BE2C (cell line): ENCODE measurements at regions not wholly inside any gene's neighbourhood (a gene's known extent, or its start where the extent isn't known, plus 50 kb on each side); places are given as distances from the start of the nearest gene placed in this dataset.
"Not testable (repeated sequence)": the region's sequence is repeated elsewhere in the genome, so short reads cannot be mapped to it uniquely, and the experiment has no call there.

ENCODE experiments used
- DNase-seq: peaks from one replicate; pipeline ENCODE4 v3.0.0-alpha.2; 2020
- H3K27me3 ChIP-seq: fragments of 250-450 bp; sonication (Bioruptor Pico); 2 replicates; pipeline ENCODE4 v1.5.1; 2020; ENCODE audit warnings: mild to moderate bottlenecking
- H3K36me3 ChIP-seq: fragments of 250-450 bp; sonication (Bioruptor Pico); 2 replicates; pipeline ENCODE4 v1.5.1; 2020; ENCODE audit warnings: mild to moderate bottlenecking
- H3K4me1 ChIP-seq: fragments of 250-450 bp; sonication (Bioruptor Pico); 2 replicates; pipeline ENCODE4 v1.5.1; 2020
- H3K4me3 ChIP-seq: 2 replicates; pipeline ENCODE4 v1.5.1; 2011; ENCODE audit warnings: low read depth, low read length
- H3K9me3 ChIP-seq: fragments of 250-450 bp; sonication (Bioruptor Pico); 2 replicates; pipeline ENCODE4 v1.5.1; 2020

GRCh38 chr16:16448423-16448822, 69.5 kb downstream of the NPIPA7 start:
- not testable (repeated sequence) for H3K9me3 ChIP-seq, H3K36me3 ChIP-seq, H3K4me3 ChIP-seq, H3K4me1 ChIP-seq, DNase-seq, H3K27me3 ChIP-seq

GRCh38 chr16:16449712-16450237, 70.8 kb downstream of the NPIPA7 start:
- H3K4me1 ChIP-seq, DNase-seq, H3K9me3 ChIP-seq, H3K4me3 ChIP-seq, H3K36me3 ChIP-seq, H3K27me3 ChIP-seq: not testable (repeated sequence)

GRCh38 chr16:16451721-16452410, 72.9 kb downstream of the NPIPA7 start:
- not testable (repeated sequence) for H3K27me3 ChIP-seq, H3K4me3 ChIP-seq, H3K36me3 ChIP-seq, DNase-seq, H3K9me3 ChIP-seq, H3K4me1 ChIP-seq

GRCh38 chr16:16458579-16458978, 79.6 kb downstream of the NPIPA7 start:
- H3K27me3 ChIP-seq, DNase-seq, H3K9me3 ChIP-seq, H3K4me3 ChIP-seq, H3K4me1 ChIP-seq, H3K36me3 ChIP-seq: not testable (repeated sequence)

- H3K36me3 ChIP-seq, DNase-seq, H3K4me1 ChIP-seq, H3K4me3 ChIP-seq, H3K9me3 ChIP-seq, H3K27me3 ChIP-seq: not testable (repeated sequence)
Measured at GRCh38 chr16:16463792-16464191, 84.9 kb downstream of the NPIPA7 start.

- H3K27me3 ChIP-seq, DNase-seq, H3K36me3 ChIP-seq, H3K9me3 ChIP-seq, H3K4me3 ChIP-seq, H3K4me1 ChIP-seq: not testable (repeated sequence)
Measured at GRCh38 chr16:16488919-16489318, 110.0 kb downstream of the NPIPA7 start.

- not testable (repeated sequence) for H3K4me1 ChIP-seq, DNase-seq, H3K4me3 ChIP-seq, H3K9me3 ChIP-seq, H3K36me3 ChIP-seq, H3K27me3 ChIP-seq
Measured at GRCh38 chr16:16489466-16489865, 110.5 kb downstream of the NPIPA7 start.

- not testable (repeated sequence) for DNase-seq, H3K4me3 ChIP-seq, H3K9me3 ChIP-seq, H3K36me3 ChIP-seq, H3K27me3 ChIP-seq, H3K4me1 ChIP-seq
Measured at GRCh38 chr16:16494114-16494513, 115.2 kb downstream of the NPIPA7 start.

- not testable (repeated sequence) for H3K4me1 ChIP-seq, H3K9me3 ChIP-seq, H3K36me3 ChIP-seq, H3K27me3 ChIP-seq, DNase-seq, H3K4me3 ChIP-seq
Measured at GRCh38 chr16:16494998-16495397, 116.1 kb downstream of the NPIPA7 start.

- not testable (repeated sequence) for H3K27me3 ChIP-seq, DNase-seq, H3K9me3 ChIP-seq
Measured at GRCh38 chr16:16499875-16500274, 120.9 kb downstream of the NPIPA7 start.

GRCh38 chr16:16507041-16507440, 128.1 kb downstream of the NPIPA7 start:
- not testable (repeated sequence) for H3K9me3 ChIP-seq, H3K36me3 ChIP-seq, DNase-seq

More at GRCh38 chr16:16499875-16500274, 120.9 kb downstream of the NPIPA7 start:
- H3K4me1 ChIP-seq, H3K36me3 ChIP-seq, H3K4me3 ChIP-seq: not testable (repeated sequence)

GRCh38 chr16:16508344-16508743, 129.4 kb downstream of the NPIPA7 start:
- not testable (repeated sequence) for H3K4me3 ChIP-seq, H3K36me3 ChIP-seq, H3K9me3 ChIP-seq, DNase-seq, H3K27me3 ChIP-seq, H3K4me1 ChIP-seq

More at GRCh38 chr16:16507041-16507440, 128.1 kb downstream of the NPIPA7 start:
- H3K4me3 ChIP-seq, H3K4me1 ChIP-seq, H3K27me3 ChIP-seq: not testable (repeated sequence)

GRCh38 chr16:16519395-16519794, 140.5 kb downstream of the NPIPA7 start:
- not testable (repeated sequence) for H3K4me3 ChIP-seq, H3K4me1 ChIP-seq, DNase-seq, H3K27me3 ChIP-seq, H3K36me3 ChIP-seq, H3K9me3 ChIP-seq

- H3K36me3 ChIP-seq, H3K27me3 ChIP-seq, H3K4me1 ChIP-seq, DNase-seq, H3K4me3 ChIP-seq, H3K9me3 ChIP-seq: not testable (repeated sequence)
Measured at GRCh38 chr16:16521239-16522002, 142.5 kb downstream of the NPIPA7 start.

- DNase-seq, H3K27me3 ChIP-seq, H3K4me3 ChIP-seq, H3K4me1 ChIP-seq, H3K36me3 ChIP-seq, H3K9me3 ChIP-seq: not testable (repeated sequence)
Measured at GRCh38 chr16:16526998-16527397, 148.1 kb downstream of the NPIPA7 start.
